UCSD-AML1 (cell line): ENCODE measurements at regions not wholly inside any gene's neighbourhood (a gene's known extent, or its start where the extent isn't known, plus 50 kb on each side); places are given as distances from the start of the nearest gene placed in this dataset.

ENCODE experiments used
- DNase-seq: peaks from one replicate; lab custom pipeline; 2025; ENCODE audit not compliant: unreplicated experiment; lab: John Stamatoyannopoulos, UW

GRCh38 chr6:6518631-6519427 is 69.7 kb upstream of the LY86 start:
- DNase-seq = no peak

DNA sequence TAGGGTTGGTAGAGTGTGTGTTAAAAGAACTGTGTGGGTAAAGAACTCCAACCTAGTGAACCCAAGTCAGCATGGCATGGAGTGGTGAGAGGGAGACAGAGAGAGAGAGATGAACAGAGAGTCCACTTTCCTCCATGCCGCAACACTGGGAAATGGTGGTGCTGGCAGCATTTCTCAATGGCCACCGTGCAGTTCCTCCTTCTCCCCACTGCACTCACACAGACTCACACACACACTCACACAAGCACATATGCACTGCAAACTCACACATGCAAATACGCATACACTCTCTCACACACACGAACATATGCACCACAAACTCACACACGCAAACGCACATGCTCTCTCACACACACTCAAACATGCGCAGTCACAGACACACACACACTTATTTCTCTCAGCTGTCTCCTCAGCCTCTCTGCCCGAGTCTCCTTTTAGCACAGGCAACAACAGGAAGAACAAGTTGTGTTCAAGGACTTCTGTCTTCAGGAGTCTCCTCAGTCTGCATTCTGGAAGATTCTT is 66.5 kb upstream of the LY86 start:
- no peak for DNase-seq

- DNase-seq = no peak
These were observed 65.8 kb upstream of the LY86 start for GRCh38 chr6:6522709-6523108.

GRCh38 chr6:6524951-6525350 is 63.6 kb upstream of the LY86 start:
- no peak for DNase-seq

GRCh38 chr6:6525933-6526332 is 62.6 kb upstream of the LY86 start:
- no peak for DNase-seq

DNA sequence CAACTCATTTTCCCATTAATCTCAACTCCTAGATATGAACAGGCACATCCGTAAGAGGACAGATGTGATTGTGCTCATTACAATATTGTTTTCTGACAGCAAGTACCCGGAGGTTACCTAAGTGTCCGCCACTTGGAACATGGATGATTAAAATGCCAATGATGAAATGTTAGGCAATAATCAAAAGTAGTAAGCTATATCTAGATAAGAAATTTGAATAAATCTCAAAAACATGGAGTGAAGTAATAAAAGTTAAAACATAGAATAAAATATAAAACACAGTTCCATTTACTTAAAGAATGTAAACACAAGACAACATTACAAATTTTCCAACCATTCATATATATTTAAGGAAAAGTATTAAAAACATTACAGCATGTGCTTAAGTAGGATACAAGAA is 59.2 kb upstream of the LY86 start:
- no peak for DNase-seq

DNA sequence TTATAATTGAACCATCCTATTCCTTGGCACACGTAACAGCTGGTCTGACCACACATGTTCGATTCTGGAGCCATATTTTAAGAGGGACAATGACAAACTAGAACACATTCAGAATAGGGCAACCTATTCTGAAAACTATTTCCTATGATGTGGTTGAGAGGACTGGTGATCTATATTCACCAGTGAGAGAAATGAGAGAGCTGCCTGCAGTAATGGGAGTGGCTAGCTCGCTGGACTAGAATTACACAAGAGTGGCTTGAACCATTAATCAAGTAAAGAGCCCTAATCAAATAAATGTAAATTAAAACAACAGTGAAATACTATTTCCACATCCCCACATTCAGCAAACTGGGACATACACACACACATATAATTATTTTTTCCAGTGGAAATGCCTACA is 55.3 kb upstream of the LY86 start:
- no peak for DNase-seq

DNA sequence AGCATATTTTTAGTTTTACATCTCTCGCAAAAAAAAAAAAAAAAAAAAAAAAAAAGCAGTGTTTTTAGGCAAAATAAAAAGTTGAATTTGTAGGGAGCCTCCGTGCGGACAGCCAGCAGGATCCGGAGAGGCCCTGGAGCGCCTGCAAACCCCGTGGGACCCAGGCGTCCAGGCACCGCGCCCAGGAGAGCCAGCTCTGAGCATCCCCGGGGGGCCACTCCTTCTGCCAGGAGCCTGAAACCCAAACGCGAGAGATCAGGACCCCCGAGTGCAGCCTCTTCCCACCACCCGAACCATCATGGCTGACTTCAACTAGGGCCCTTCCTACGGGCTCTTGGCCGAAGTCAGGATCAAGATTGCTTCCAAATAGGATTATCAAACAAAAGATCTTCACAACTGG is 54.1 kb upstream of the LY86 start:
- no peak for DNase-seq

DNA sequence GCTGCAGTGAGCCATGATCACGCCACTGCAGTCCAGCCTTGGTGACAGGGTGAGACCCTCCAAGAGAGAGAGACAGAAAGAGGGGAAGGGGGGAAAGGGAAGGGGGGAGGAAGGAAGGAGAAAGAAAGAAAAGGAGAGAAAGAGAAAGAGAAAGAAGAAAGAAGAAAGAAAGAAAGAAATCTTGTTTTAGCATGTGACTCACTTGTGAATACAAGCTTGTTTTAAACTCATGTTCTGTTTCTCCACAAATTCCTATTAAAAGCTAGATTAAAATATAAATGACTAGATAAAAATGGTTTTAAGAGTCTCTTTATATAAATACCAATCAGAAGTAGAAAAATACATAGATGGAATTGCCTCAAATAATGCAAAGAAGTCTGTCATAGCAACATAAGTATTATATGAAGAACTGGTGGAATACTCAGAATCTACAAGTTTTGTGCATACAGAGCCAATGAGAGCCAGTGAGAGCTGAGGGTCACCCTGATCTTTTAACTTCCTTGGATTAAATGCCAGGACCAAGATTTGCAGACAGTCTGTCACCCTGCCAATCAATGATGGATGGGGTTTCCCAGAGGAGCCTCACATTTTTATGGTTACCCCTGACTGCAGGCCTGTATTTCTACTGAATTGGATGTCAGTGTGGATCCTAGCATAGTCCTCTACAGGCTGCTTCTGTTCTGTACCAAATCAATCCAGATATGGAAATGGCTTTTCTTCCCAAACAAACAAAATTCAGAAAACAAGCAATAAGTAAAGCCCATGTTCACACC is 50.8 kb upstream of the LY86 start:
- no peak for DNase-seq

GRCh38 chr6:6538261-6538660 is 50.3 kb upstream of the LY86 start:
- DNase-seq = no peak
